NCI-H187 (cell line): ENCODE measurements at regions not wholly inside any gene's neighbourhood (a gene's known extent, or its start where the extent isn't known, plus 50 kb on each side); places are given as distances from the start of the nearest gene placed in this dataset.
A peak's percentile ranks its signal among the peaks of the same experiment; 100 is the strongest.
"Not testable (repeated sequence)": the region's sequence is repeated elsewhere in the genome, so short reads cannot be mapped to it uniquely, and the experiment has no call there.

Experiments used
- DNase-seq, 2 experiments: peaks; one replicate each; lab custom pipeline; 2025; lab: John Stamatoyannopoulos, UW

GRCh38 chr21:38913120-38913892 lies 107.6 kb downstream of the ETS2 start:
- peak; percentile 56 to 67 for DNase-seq

GRCh38 chr21:38912789-38913119 lies 107.0 kb downstream of the ETS2 start:
- DNase-seq: no peak

GRCh38 chr21:38912102-38912629 lies 106.4 kb downstream of the ETS2 start:
- DNase-seq: no peak

- no peak for DNase-seq
Observed at GRCh38 chr21:38911484-38912101, 105.9 kb downstream of the ETS2 start.

- DNase-seq: no peak
Observed at GRCh38 chr21:38910390-38911067, 104.8 kb downstream of the ETS2 start.

GRCh38 chr21:38909929-38910328 lies 104.2 kb downstream of the ETS2 start:
- DNase-seq: no peak

- DNase-seq: no peak
Observed at GRCh38 chr21:38909109-38909508, 103.4 kb downstream of the ETS2 start.

- no peak for DNase-seq
Observed at GRCh38 chr21:38908537-38908936, 102.8 kb downstream of the ETS2 start.

- DNase-seq: no peak
Observed at GRCh38 chr21:38905752-38906151, 100.0 kb downstream of the ETS2 start.

GRCh38 chr21:38905328-38905727 lies 99.6 kb downstream of the ETS2 start:
- no peak for DNase-seq

- DNase-seq: no peak
Observed at GRCh38 chr21:38903690-38904139, 98.0 kb downstream of the ETS2 start.

- DNase-seq: no peak
Observed at GRCh38 chr21:38902608-38903445, 97.1 kb downstream of the ETS2 start.

GRCh38 chr21:38900499-38900898 lies 94.8 kb downstream of the ETS2 start:
- DNase-seq: no peak

GRCh38 chr21:38899985-38900384 lies 94.3 kb downstream of the ETS2 start:
- not testable (repeated sequence) for DNase-seq

GRCh38 chr21:38899277-38899947 lies 93.7 kb downstream of the ETS2 start:
- no peak for DNase-seq

GRCh38 chr21:38898422-38899096 lies 92.8 kb downstream of the ETS2 start:
- DNase-seq: no peak

GRCh38 chr21:38897532-38898421 lies 92.0 kb downstream of the ETS2 start:
- DNase-seq: no peak

- no peak for DNase-seq
Observed at GRCh38 chr21:38894899-38895298, 89.2 kb downstream of the ETS2 start.

- no peak for DNase-seq
Observed at GRCh38 chr21:38888991-38889561, 83.3 kb downstream of the ETS2 start.
